PC-9 (cell line): ENCODE measurements at regions not wholly inside any gene's neighbourhood (a gene's known extent, or its start where the extent isn't known, plus 50 kb on each side); places are given as distances from the start of the nearest gene placed in this dataset.

Experiments used
- BruUV-seq: library from RNA; stranded (reverse); fragments of 400-500 nt; replicated peaks from 2 replicates; lab custom pipeline; 2021; lab: Mats Ljungman, UMichigan
- CTCF ChIA-PET: fragments of 300-600 bp; sonication (Branson Sonifier 250); formaldehyde crosslinking; loops from one replicate; lab custom pipeline; 2022; ENCODE audit warnings: antibody characterized with exemption; lab: Charles Lee
- POLR2A ChIA-PET: fragments of 300-600 bp; sonication (Branson Sonifier 250); formaldehyde crosslinking; loops from one replicate; lab custom pipeline; 2022; ENCODE audit warnings: antibody characterized with exemption; ENCODE audit not compliant: unreplicated experiment; lab: Charles Lee
- DNase-seq, 2 experiments: peaks; one replicate each; pipeline versions ENCODE4 v3.0.0 to v3.0.0-alpha.2; 2015 to 2022; ENCODE audit warnings: mixed read lengths in 1 of 2
- H2AFZ ChIP-seq: fragments of 200-600 bp; sonication (generic); 2 replicates; pipeline ENCODE4 v1.8.1; 2017; ENCODE audit warnings: antibody characterized with exemption
- H3F3A ChIP-seq: fragments of 200-600 bp; sonication (generic); 2 replicates; pipeline ENCODE4 v1.8.1; 2017; ENCODE audit warnings: antibody characterized with exemption, mild to moderate bottlenecking, low read depth; ENCODE audit not compliant: insufficient read depth
- H3K27ac ChIP-seq: fragments of 200-600 bp; sonication (generic); 2 replicates; pipeline ENCODE4 v1.6.1; 2016; ENCODE audit warnings: mixed run types
- H3K27me3 ChIP-seq: fragments of 200-600 bp; sonication (generic); 2 replicates; pipeline ENCODE4 v1.6.1; 2016; ENCODE audit warnings: low read depth, mixed run types; ENCODE audit not compliant: insufficient read depth
- H3K36me3 ChIP-seq: fragments of 200-600 bp; sonication (generic); 2 replicates; pipeline ENCODE4 v1.6.1; 2016; ENCODE audit warnings: low read depth, mixed run types
- H3K4me1 ChIP-seq: fragments of 200-600 bp; sonication (generic); replicated peaks from 2 replicates; pipeline ENCODE4 v1.6.1; 2016; ENCODE audit warnings: mixed run types; ENCODE audit not compliant: insufficient read depth
- H3K4me2 ChIP-seq: fragments of 200-600 bp; sonication (generic); 2 replicates; pipeline ENCODE4 v1.6.1; 2017; ENCODE audit warnings: mixed run types
- H3K4me3 ChIP-seq: fragments of 200-600 bp; sonication (generic); 2 replicates; pipeline ENCODE4 v1.6.1; 2016; ENCODE audit warnings: mixed run types
- H3K79me2 ChIP-seq: fragments of 200-600 bp; sonication (generic); 2 replicates; pipeline ENCODE4 v1.6.1; 2017; ENCODE audit warnings: low read depth, mixed run types
- H3K9me2 ChIP-seq: fragments of 200-600 bp; sonication (generic); 2 replicates; pipeline ENCODE4 v1.8.1; 2017; ENCODE audit warnings: mild to moderate bottlenecking; ENCODE audit not compliant: insufficient read depth
- H3K9me3 ChIP-seq: fragments of 200-600 bp; sonication (generic); 2 replicates; pipeline ENCODE4 v1.8.1; 2016; ENCODE audit warnings: low read depth; ENCODE audit not compliant: insufficient read depth
- H4K20me1 ChIP-seq: fragments of 200-600 bp; sonication (generic); 2 replicates; pipeline ENCODE4 v1.8.1; 2017; ENCODE audit not compliant: insufficient read depth
- EZH2 ChIP-seq: fragments of 200-600 bp; sonication (generic); IDR thresholded peaks from 2 replicates; pipeline ENCODE4 v1.8.0; 2017; ENCODE audit warnings: antibody characterized with exemption, low read depth
- intact Hi-C: fragments of 100-400 bp; cut with micrococcal nuclease; formaldehyde crosslinking; loops from one replicate; pipeline ENCODE4 v1.10.0; 2022; ENCODE audit not compliant: unreplicated experiment
- TF ChIP-seq, protein P1 (sequence below): fragments of 200-600 bp; sonication (generic); conservative IDR thresholded peaks from 2 replicates; pipeline ENCODE4 v1.6.1; 2017; ENCODE audit warnings: mixed run types, antibody characterized with exemption, mild to moderate bottlenecking, moderate library complexity

DNA sequence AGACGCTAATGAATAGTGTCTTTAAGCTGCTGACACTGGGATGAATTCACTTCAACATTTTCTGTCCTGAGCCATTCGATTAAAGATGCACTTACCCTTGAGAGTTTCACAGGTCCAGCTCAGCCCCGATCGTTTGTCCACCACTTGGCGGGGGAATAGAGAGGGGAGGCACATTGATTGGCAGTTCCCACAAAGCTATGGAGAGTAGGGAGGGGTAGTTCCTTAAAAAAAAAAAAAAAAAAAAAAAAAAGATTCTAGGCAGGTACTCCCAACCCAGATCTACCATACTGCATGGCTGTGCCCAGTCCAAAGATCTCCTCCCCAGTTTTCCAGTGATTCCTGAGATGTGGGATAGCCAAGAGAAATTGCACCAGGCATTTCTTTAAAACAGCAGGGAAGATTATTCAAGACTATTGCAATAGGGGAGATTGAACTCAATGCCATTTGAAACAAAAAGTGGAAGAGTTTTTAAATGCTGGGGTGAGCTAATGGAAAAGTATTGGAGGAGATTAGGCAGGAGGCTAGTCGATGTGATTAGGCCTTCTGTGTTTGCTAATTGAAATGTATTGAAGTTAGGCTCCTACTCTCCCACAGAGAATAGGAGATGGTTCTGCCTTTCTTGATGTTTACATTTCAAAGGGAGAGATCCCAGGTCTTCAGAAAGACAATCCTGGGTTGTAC is 2217.4 kb upstream of the WWC1 start:
- H4K20me1 ChIP-seq = no peaks in the 10 kb centered on the region
- no peaks in the 10 kb centered on the region for H3K9me3 ChIP-seq
- H2AFZ ChIP-seq = no peak overlapping the region
- no peaks in the 10 kb centered on the region; the same call in 1 of the 2 replicates for H3K27me3 ChIP-seq
- H3K4me3 ChIP-seq = no peak overlapping the region
- no peak for TF ChIP-seq EZH2
- TF ChIP-seq, protein P1, sequence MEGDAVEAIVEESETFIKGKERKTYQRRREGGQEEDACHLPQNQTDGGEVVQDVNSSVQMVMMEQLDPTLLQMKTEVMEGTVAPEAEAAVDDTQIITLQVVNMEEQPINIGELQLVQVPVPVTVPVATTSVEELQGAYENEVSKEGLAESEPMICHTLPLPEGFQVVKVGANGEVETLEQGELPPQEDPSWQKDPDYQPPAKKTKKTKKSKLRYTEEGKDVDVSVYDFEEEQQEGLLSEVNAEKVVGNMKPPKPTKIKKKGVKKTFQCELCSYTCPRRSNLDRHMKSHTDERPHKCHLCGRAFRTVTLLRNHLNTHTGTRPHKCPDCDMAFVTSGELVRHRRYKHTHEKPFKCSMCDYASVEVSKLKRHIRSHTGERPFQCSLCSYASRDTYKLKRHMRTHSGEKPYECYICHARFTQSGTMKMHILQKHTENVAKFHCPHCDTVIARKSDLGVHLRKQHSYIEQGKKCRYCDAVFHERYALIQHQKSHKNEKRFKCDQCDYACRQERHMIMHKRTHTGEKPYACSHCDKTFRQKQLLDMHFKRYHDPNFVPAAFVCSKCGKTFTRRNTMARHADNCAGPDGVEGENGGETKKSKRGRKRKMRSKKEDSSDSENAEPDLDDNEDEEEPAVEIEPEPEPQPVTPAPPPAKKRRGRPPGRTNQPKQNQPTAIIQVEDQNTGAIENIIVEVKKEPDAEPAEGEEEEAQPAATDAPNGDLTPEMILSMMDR = no peak
- POLR2A ChIA-PET = no interaction called here
- H3K79me2 ChIP-seq = no peaks in the 10 kb centered on the region
- BruUV-seq = no TSS peak
- H3K9me2 ChIP-seq = no peaks in the 10 kb centered on the region
- no peak overlapping the region for H3K4me2 ChIP-seq
- CTCF ChIA-PET = no interaction called here
- H3K27ac ChIP-seq = no peak overlapping the region
- DNase-seq = no peak
- intact Hi-C loops = no loop called here
- H3K36me3 ChIP-seq = no peaks in the 10 kb centered on the region
- H3F3A ChIP-seq = no peaks in the 10 kb centered on the region
- H3K4me1 ChIP-seq = no peaks in the 10 kb centered on the region

DNA sequence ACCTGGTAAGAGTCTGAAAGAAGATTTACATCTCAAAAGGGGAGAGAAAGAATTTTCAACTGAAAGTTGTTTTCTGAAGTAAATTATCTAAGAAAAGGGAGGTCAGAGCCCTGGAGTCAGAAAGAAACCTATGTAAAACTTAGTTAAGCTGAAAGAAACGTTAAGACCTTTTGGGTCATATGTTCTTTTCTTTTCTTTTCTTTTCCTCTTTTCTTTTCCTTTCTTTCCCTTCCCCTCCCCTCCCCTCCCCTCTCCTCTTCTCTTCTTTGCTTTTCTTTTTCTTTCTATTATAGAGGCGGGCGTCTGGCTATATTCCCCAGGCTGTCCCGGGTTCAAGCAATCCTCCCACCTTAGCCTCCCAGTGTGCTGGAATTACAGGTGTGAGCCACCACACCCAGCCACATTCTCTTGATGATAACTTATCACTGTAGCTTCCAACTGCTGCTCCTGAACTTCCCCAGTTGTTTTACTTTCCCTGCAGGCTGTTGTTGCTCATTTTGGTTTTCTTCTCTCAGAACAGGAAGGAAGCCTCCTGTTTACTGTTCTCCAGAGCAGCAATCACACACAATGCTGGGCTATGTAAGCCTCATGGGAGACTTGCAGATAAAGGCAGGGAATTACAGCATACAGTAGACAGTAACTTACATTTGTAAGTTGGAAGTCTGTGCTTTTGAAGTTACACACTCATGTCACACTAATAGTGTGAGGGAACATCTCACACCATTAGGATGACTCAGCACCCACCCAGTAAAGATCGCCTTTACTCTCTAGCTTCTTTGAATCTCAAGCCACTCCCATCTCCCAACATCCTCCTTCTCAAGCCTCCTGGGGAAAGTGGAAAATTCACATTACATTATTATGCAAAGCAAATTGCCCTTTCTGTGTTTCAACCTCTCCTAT is 2216.6 kb upstream of the WWC1 start:
- POLR2A ChIA-PET = no interaction called here
- Histone ChIP-seq H3K27ac (no peak overlapping the region), H3K4me1 (no peaks in the 10 kb centered on the region), H2AFZ (no peak overlapping the region), H3K4me2 (no peak overlapping the region), H3K4me3 (no peak overlapping the region), H3K9me3 (no peaks in the 10 kb centered on the region), H3K9me2 (no peaks in the 10 kb centered on the region), H3K27me3 (no peaks in the 10 kb centered on the region; the same call in 1 of the 2 replicates), H4K20me1 (no peaks in the 10 kb centered on the region), H3K36me3 (no peaks in the 10 kb centered on the region), H3K79me2 (no peaks in the 10 kb centered on the region), H3F3A (no peaks in the 10 kb centered on the region)
- no TSS peak for BruUV-seq
- intact Hi-C loops = no loop called here
- TF ChIP-seq, protein P1 = no peak
- no peak for TF ChIP-seq EZH2
- CTCF ChIA-PET = no interaction called here
- DNase-seq = no peak

DNA sequence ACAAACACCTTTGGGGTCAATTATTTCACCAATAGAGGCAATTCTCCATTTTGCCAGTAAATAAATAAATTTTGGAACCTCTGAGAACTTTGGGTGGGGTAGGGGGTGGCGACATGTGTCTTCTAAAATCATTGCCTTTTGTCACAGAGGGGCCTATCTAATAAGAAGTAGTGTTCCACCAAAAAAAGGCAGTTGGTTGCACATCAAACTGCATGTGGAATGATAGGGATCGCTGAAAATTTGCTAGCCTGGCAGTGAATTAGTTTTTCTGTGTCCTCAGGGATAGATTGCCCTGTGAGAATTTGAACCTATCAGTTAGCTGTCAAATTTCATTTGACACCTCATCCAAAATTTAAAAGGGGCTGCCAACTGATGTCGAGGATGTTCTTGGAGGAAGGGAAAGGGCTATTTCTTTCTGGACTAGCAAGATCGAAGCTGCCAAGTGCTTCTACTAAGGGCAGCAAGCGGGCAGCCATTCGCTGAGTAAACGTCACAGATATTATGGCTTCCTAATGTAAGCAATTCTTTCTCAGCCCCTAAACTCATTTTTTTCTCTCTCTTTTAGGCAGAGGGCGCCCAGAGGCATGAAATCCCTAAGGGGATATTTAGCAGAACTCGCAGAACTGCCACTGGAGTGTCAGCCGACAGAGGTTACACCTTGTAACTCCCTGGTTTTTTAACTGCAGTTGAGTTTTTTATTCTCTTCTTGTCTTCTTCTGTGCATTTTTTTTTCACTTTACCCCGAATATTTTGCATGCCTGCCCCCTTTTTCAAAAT is 2208.1 kb upstream of the WWC1 start:
- POLR2A ChIA-PET = no interaction called here
- Histone ChIP-seq H3F3A (no peaks in the 10 kb centered on the region), H3K36me3 (no peaks in the 10 kb centered on the region), H3K4me3 (no peak overlapping the region), H4K20me1 (no peaks in the 10 kb centered on the region), H3K9me2 (no peaks in the 10 kb centered on the region), H3K79me2 (no peaks in the 10 kb centered on the region), H3K9me3 (no peaks in the 10 kb centered on the region), H3K27me3 (no peaks in the 10 kb centered on the region), H2AFZ (no peak overlapping the region), H3K4me2 (no peak overlapping the region), H3K4me1 (no peaks in the 10 kb centered on the region), H3K27ac (no peak overlapping the region)
- intact Hi-C loops = no loop called here
- CTCF ChIA-PET = no interaction called here
- no TSS peak for BruUV-seq
- DNase-seq = no peak
- TF ChIP-seq EZH2 = no peak
- TF ChIP-seq, protein P1 = no peak
